ENCODE measurements at regions not wholly inside any gene's neighbourhood (a gene's known extent, or its start where the extent isn't known, plus 50 kb on each side); places are given as distances from the start of the nearest gene placed in this dataset.

DNA sequence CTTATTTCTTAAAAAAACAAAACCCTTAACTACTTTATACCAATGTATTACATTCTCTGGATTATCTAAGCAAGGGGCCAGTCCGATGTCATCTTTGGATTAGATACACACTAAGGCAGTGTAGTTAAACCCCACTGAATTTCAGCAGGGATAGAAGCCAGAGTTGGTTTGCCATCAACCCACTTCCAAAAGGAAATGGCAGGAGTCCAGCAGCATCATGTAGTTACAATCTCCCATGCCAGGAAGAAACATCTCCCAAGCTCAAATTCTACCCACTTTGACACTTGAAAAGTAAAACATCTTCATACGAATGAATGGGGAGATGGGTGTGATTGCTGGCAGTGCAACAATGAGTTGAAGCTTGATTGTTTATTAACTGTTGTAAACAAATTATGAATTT is 203.5 kb upstream of the PLXNC1 start:
- H3K4me3 ChIP-seq (ENCODE audit: control insufficient read depth in 1 of 7, extremely low read depth in 1 of 7, insufficient read depth in 4 of 7, low read depth in 2 of 7, low read length in 6 of 7): no peak overlapping the region
- no peaks in the 10 kb centered on the region for H3K27me3 ChIP-seq (replicated peaks in 2 of 5; ENCODE audit: control insufficient read depth in 4 of 5, insufficient read depth in 5 of 5, low read length in 4 of 5)
- CTCF ChIA-PET: no interaction called here
- H3K36me3 ChIP-seq (ENCODE audit: control insufficient read depth in 4 of 4, insufficient read depth in 4 of 4, low read length in 3 of 4): no peaks in the 10 kb centered on the region
- WGBS (ENCODE audit: insufficient coverage): 100% methylated on average over 1 of the region's 2 CpGs
- H3K9me3 ChIP-seq (ENCODE audit: control extremely low read depth in 1 of 5, control insufficient read depth in 4 of 5, insufficient read depth in 2 of 5, low read depth in 1 of 5, low read length in 4 of 5): peaks cover 0 to 6% (median 0%) of the 10 kb centered on the region in 5 experiments
- POLR2A ChIA-PET: no interaction called here
- DNase-seq: no peak
- H3K4me1 ChIP-seq (ENCODE audit: control extremely low read depth in 1 of 4, control insufficient read depth in 4 of 4, insufficient read depth in 4 of 4, low read length in 3 of 4): no peaks in the 10 kb centered on the region
- H3K27ac ChIP-seq (ENCODE audit: insufficient read depth in 1 of 2, low read depth in 1 of 2, low read length in 2 of 2, poor library complexity in 1 of 2, severe bottlenecking in 2 of 2): no peak overlapping the region

DNA sequence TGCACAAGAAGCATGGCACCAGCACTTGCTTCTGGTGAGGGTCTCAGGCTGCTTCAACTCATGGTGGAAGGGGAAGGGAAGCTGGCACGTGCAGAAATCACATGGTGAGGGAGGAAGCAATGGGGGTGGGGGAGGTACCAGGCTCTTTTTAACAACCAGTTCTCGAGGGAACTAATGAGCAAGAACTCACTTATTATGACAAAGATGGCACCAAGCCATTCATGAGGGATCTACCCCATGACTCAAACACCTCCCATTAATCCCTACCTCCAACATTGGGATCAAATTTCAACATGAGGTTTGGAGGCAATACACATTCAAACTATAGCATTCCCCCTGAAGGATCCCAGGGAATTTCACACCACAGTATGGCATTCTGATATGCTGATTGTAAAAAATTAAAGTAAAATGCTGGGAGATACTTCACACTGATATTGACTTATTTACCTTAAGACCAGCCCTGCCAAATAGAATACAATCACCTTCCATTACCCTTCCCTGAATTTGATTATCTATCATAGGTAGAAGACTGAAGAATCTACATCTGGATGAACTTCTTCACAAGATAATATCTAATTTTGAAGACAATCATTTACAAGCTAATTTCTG is 201.7 kb upstream of the PLXNC1 start:
- Histone ChIP-seq H3K9me3 (ENCODE audit: control extremely low read depth in 1 of 5, control insufficient read depth in 4 of 5, insufficient read depth in 2 of 5, low read depth in 1 of 5, low read length in 4 of 5) (peaks cover 0 to 6% (median 0%) of the 10 kb centered on the region in 5 experiments), H3K4me1 (ENCODE audit: control extremely low read depth in 1 of 4, control insufficient read depth in 4 of 4, insufficient read depth in 4 of 4, low read length in 3 of 4) (no peaks in the 10 kb centered on the region), H3K27ac (ENCODE audit: insufficient read depth in 1 of 2, low read depth in 1 of 2, low read length in 2 of 2, poor library complexity in 1 of 2, severe bottlenecking in 2 of 2) (no peak overlapping the region), H3K27me3 (replicated peaks in 2 of 5; ENCODE audit: control insufficient read depth in 4 of 5, insufficient read depth in 5 of 5, low read length in 4 of 5) (no peaks in the 10 kb centered on the region), H3K4me3 (ENCODE audit: control insufficient read depth in 1 of 7, extremely low read depth in 1 of 7, insufficient read depth in 4 of 7, low read depth in 2 of 7, low read length in 6 of 7) (no peak overlapping the region), H3K36me3 (ENCODE audit: control insufficient read depth in 4 of 4, insufficient read depth in 4 of 4, low read length in 3 of 4) (no peaks in the 10 kb centered on the region)
- ChIA-PET POLR2A (no interaction called here), CTCF (interaction anchor here (1.3 kb wide), 1 partner anchor 13 kb away, joined by 4 read pairs; no protein-coding TSS in a partner anchor)
- no CpG with 5 or more reads among the region's 2 CpGs for whole genome bisulfite sequencing (ENCODE audit: insufficient coverage)
- no peak for DNase-seq

DNA sequence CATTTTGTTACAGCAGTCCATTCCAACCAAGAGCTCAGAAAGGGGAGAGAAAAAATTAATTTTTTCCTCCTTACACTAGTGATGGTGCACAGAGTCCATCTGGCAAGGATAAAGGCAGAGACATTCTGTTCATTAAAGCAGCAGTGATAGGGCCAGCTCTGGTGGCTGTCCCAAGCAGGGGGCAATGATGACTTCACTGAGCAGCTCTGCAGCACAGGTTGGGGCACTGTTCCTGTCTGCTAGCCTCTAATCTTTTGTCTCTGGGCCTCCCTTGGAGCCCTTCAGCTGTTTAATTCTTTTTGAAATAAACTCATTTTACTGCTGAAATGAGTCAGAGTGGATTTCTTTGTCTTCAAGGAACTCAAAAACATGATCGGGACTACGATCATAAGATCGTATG is 200.9 kb upstream of the PLXNC1 start:
- no peak for DNase-seq
- Histone ChIP-seq H3K27ac (ENCODE audit: insufficient read depth in 1 of 2, low read depth in 1 of 2, low read length in 2 of 2, poor library complexity in 1 of 2, severe bottlenecking in 2 of 2) (no peak overlapping the region), H3K27me3 (replicated peaks in 2 of 5; ENCODE audit: control insufficient read depth in 4 of 5, insufficient read depth in 5 of 5, low read length in 4 of 5) (no peaks in the 10 kb centered on the region), H3K4me1 (ENCODE audit: control extremely low read depth in 1 of 4, control insufficient read depth in 4 of 4, insufficient read depth in 4 of 4, low read length in 3 of 4) (no peaks in the 10 kb centered on the region), H3K4me3 (ENCODE audit: control insufficient read depth in 1 of 7, extremely low read depth in 1 of 7, insufficient read depth in 4 of 7, low read depth in 2 of 7, low read length in 6 of 7) (no peak overlapping the region), H3K36me3 (ENCODE audit: control insufficient read depth in 4 of 4, insufficient read depth in 4 of 4, low read length in 3 of 4) (no peaks in the 10 kb centered on the region), H3K9me3 (ENCODE audit: control extremely low read depth in 1 of 5, control insufficient read depth in 4 of 5, insufficient read depth in 2 of 5, low read depth in 1 of 5, low read length in 4 of 5) (peaks cover 0 to 6% (median 0%) of the 10 kb centered on the region in 5 experiments)
- POLR2A ChIA-PET: no interaction called here
- CTCF ChIA-PET: interaction anchor here (1.3 kb wide), 1 partner anchor 14 kb away, joined by 4 read pairs; no protein-coding TSS in a partner anchor
- no CpG with 5 or more reads among the region's 3 CpGs for WGBS (ENCODE audit: insufficient coverage)

DNA sequence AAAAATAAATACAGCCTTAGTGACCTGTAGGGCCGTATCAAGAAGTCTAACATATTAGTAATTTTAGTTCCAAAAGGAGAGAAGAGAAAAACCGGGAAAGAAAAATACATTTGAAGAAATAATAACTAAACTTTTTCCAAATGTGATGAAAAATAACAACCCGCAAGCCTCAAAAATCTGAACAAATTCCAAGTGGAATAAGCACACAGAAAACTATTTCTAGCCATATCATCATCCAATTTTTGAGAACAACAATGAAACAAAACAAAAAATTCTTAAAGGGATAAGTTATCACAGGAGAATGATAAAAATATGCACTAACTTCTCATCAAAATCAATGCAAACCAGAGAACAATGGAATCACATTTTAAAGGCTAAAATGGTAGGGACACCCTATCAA is 198.1 kb upstream of the PLXNC1 start:
- no CpG with 5 or more reads among the region's 3 CpGs for WGBS (ENCODE audit: insufficient coverage)

DNA sequence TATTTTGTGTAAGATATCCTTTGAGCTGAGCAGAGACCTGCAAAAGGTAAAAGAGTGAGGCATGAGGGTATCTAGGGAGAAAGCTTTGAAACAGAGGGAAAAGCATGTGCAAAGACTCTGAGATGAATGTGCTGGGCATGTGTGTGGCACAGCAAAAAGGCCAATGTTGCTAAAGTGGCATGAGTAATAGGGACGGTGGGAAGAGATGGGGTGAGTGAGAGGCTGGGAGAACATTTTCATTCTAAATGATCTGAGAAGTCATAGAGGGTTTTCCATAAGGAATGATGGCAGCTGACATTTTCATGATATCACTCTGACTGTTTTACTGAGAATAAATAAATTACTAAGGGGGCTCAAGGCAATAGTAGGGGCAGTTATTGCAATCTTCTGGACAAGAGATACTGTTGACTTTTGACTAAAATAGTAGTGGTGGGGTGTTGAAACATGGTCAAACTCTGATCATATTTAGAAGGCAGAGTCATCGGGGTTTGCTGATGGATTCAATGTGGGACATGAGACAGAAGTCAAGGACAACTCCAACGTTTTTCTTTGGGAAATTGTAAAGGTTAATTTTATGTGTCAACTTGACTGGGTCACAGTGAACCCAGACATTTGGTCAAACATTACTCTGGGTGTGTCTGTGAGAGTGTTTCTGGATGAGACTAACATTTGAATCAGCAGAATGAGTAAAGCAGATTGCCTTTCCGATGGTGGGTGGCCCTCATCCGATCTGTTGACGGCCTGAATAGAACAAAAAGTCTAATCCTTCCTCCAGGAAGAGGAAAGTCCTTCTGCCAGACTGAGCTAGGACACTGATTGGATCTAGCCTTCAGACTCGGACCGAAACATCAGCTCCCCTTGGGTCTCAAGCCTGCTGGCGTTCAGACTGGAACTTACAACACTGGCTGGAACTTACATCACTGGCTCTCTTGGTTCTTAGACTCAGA is 193.9 kb upstream of the PLXNC1 start:
- Histone ChIP-seq H3K4me1 (ENCODE audit: control extremely low read depth in 1 of 4, control insufficient read depth in 4 of 4, insufficient read depth in 4 of 4, low read length in 3 of 4) (no peaks in the 10 kb centered on the region), H3K4me3 (ENCODE audit: control insufficient read depth in 1 of 7, extremely low read depth in 1 of 7, insufficient read depth in 4 of 7, low read depth in 2 of 7, low read length in 6 of 7) (no peak overlapping the region), H3K27me3 (replicated peaks in 2 of 5; ENCODE audit: control insufficient read depth in 4 of 5, insufficient read depth in 5 of 5, low read length in 4 of 5) (no peaks in the 10 kb centered on the region), H3K36me3 (ENCODE audit: control insufficient read depth in 4 of 4, insufficient read depth in 4 of 4, low read length in 3 of 4) (no peaks in the 10 kb centered on the region), H3K27ac (ENCODE audit: insufficient read depth in 1 of 2, low read depth in 1 of 2, low read length in 2 of 2, poor library complexity in 1 of 2, severe bottlenecking in 2 of 2) (no peak overlapping the region), H3K9me3 (ENCODE audit: control extremely low read depth in 1 of 5, control insufficient read depth in 4 of 5, insufficient read depth in 2 of 5, low read depth in 1 of 5, low read length in 4 of 5) (peaks cover 0 to 7% (median 4%) of the 10 kb centered on the region in 5 experiments)
- POLR2A ChIA-PET: interaction anchor here (0.6 to 1.3 kb wide), 2 partner anchors 11 to 336 kb away, joined by 3 read pairs; no protein-coding TSS in a partner anchor
- no peak for DNase-seq
- CTCF ChIA-PET: interaction anchor here (0.6 kb wide), 1 partner anchor 170 kb away, joined by 3 read pairs; no protein-coding TSS in a partner anchor
- 94% methylated on average over 9 of the region's 9 CpGs for WGBS (ENCODE audit: insufficient coverage)

More for the DNA sequence above, 198.1 kb upstream of the PLXNC1 start:
- Histone ChIP-seq H3K4me3 (ENCODE audit: control insufficient read depth in 1 of 7, extremely low read depth in 1 of 7, insufficient read depth in 4 of 7, low read depth in 2 of 7, low read length in 6 of 7) (no peak overlapping the region), H3K36me3 (ENCODE audit: control insufficient read depth in 4 of 4, insufficient read depth in 4 of 4, low read length in 3 of 4) (no peaks in the 10 kb centered on the region), H3K9me3 (ENCODE audit: control extremely low read depth in 1 of 5, control insufficient read depth in 4 of 5, insufficient read depth in 2 of 5, low read depth in 1 of 5, low read length in 4 of 5) (peaks cover 0 to 6% (median 0%) of the 10 kb centered on the region in 5 experiments), H3K4me1 (ENCODE audit: control extremely low read depth in 1 of 4, control insufficient read depth in 4 of 4, insufficient read depth in 4 of 4, low read length in 3 of 4) (no peaks in the 10 kb centered on the region), H3K27ac (ENCODE audit: insufficient read depth in 1 of 2, low read depth in 1 of 2, low read length in 2 of 2, poor library complexity in 1 of 2, severe bottlenecking in 2 of 2) (no peak overlapping the region), H3K27me3 (replicated peaks in 2 of 5; ENCODE audit: control insufficient read depth in 4 of 5, insufficient read depth in 5 of 5, low read length in 4 of 5) (no peaks in the 10 kb centered on the region)
- ChIA-PET CTCF (no interaction called here), POLR2A (no interaction called here)
- DNase-seq: no peak

DNA sequence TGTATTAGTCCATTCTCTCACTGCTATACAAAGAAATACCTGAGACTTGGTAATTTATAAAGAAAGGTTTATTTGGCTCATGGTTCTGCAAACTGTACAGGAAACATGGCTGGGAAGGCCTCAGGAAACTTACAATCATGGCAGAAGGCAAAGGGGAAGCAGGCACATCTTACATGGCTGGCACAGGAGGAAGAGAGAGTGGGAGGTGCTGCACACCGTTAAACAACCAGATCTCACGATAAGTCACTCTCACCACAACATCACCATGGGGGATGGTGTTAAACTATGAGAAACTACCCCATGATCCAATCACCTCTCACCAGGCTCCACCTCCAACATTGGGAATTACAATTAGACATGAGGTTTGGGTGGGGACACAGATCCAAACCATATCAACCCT is 191.8 kb upstream of the PLXNC1 start:
- ChIA-PET POLR2A (no interaction called here), CTCF (interaction anchor here (0.9 to 1.8 kb wide), 2 partner anchors 21 to 23 kb away, joined by 4 to 5 read pairs; no protein-coding TSS in a partner anchor)
- Histone ChIP-seq H3K4me1 (ENCODE audit: control extremely low read depth in 1 of 4, control insufficient read depth in 4 of 4, insufficient read depth in 4 of 4, low read length in 3 of 4) (no peaks in the 10 kb centered on the region), H3K36me3 (ENCODE audit: control insufficient read depth in 4 of 4, insufficient read depth in 4 of 4, low read length in 3 of 4) (no peaks in the 10 kb centered on the region), H3K4me3 (ENCODE audit: control insufficient read depth in 1 of 7, extremely low read depth in 1 of 7, insufficient read depth in 4 of 7, low read depth in 2 of 7, low read length in 6 of 7) (no peak overlapping the region), H3K9me3 (ENCODE audit: control extremely low read depth in 1 of 5, control insufficient read depth in 4 of 5, insufficient read depth in 2 of 5, low read depth in 1 of 5, low read length in 4 of 5) (peaks cover 0 to 5% (median 4%) of the 10 kb centered on the region in 5 experiments), H3K27me3 (replicated peaks in 2 of 5; ENCODE audit: control insufficient read depth in 4 of 5, insufficient read depth in 5 of 5, low read length in 4 of 5) (no peaks in the 10 kb centered on the region), H3K27ac (ENCODE audit: insufficient read depth in 1 of 2, low read depth in 1 of 2, low read length in 2 of 2, poor library complexity in 1 of 2, severe bottlenecking in 2 of 2) (no peak overlapping the region)
- WGBS (ENCODE audit: insufficient coverage): no CpG with 5 or more reads among the region's 2 CpGs
- no peak for DNase-seq

DNA sequence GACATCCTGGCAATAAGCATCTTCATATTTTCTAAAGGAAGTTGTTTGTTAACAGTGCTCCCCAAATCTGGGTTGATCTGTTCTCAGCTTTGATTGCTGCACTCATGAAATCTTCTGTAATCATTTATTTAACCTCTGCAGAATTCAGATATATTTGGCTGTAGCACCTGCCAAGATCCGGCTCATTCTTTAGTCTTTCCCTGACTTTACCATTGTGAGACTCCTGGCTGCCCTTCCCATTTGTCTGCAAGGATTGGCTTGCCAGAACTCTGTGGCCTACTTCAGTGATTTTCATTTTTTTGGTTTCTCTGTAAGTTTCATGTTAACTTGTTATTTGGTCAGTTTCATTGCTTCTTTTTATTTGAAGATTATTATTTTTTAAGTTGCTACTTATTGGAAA is 191.2 kb upstream of the PLXNC1 start:
- Histone ChIP-seq H3K9me3 (ENCODE audit: control extremely low read depth in 1 of 5, control insufficient read depth in 4 of 5, insufficient read depth in 2 of 5, low read depth in 1 of 5, low read length in 4 of 5) (peaks cover 0 to 8% (median 5%) of the 10 kb centered on the region in 5 experiments), H3K4me1 (ENCODE audit: control extremely low read depth in 1 of 4, control insufficient read depth in 4 of 4, insufficient read depth in 4 of 4, low read length in 3 of 4) (no peaks in the 10 kb centered on the region), H3K27me3 (replicated peaks in 2 of 5; ENCODE audit: control insufficient read depth in 4 of 5, insufficient read depth in 5 of 5, low read length in 4 of 5) (no peaks in the 10 kb centered on the region), H3K36me3 (ENCODE audit: control insufficient read depth in 4 of 4, insufficient read depth in 4 of 4, low read length in 3 of 4) (no peaks in the 10 kb centered on the region), H3K27ac (ENCODE audit: insufficient read depth in 1 of 2, low read depth in 1 of 2, low read length in 2 of 2, poor library complexity in 1 of 2, severe bottlenecking in 2 of 2) (no peak overlapping the region), H3K4me3 (ENCODE audit: control insufficient read depth in 1 of 7, extremely low read depth in 1 of 7, insufficient read depth in 4 of 7, low read depth in 2 of 7, low read length in 6 of 7) (no peak overlapping the region)
- ChIA-PET CTCF (interaction anchor here (0.9 to 1.8 kb wide), 2 partner anchors 20 to 22 kb away, joined by 4 to 5 read pairs; no protein-coding TSS in a partner anchor), POLR2A (no interaction called here)
- DNase-seq: no peak
- 100% methylated on average over 1 of the region's 1 CpG for WGBS (ENCODE audit: insufficient coverage)
